DMS 273 (cell line): ENCODE measurements at regions not wholly inside any gene's neighbourhood (a gene's known extent, or its start where the extent isn't known, plus 50 kb on each side); places are given as distances from the start of the nearest gene placed in this dataset.
A peak's percentile ranks its signal among the peaks of the same experiment; 100 is the strongest.

Experiments
- DNase-seq: peaks from one replicate; lab custom pipeline; 2025; ENCODE audit not compliant: unreplicated experiment; lab: John Stamatoyannopoulos, UW

DNA sequence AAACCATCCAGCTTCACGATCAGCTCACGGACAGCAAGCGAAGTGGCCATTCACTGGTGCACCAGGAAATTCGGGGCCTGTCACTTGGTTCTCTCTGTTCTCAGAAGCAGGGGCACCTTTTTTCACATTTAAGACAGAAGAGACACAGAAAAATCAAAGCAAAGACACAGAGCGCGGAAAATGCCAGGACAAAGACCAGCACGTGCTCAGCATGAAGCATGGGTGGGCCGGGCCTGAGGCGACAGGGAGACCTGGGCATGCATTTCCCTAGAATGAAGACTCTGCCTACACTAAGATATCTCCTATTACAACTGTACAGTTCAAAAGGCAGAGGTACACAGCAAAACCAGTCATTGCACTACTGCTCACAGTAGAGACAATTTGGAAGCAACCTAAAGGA is 117.4 kb upstream of the ID2 start:
- no peak for DNase-seq

DNA sequence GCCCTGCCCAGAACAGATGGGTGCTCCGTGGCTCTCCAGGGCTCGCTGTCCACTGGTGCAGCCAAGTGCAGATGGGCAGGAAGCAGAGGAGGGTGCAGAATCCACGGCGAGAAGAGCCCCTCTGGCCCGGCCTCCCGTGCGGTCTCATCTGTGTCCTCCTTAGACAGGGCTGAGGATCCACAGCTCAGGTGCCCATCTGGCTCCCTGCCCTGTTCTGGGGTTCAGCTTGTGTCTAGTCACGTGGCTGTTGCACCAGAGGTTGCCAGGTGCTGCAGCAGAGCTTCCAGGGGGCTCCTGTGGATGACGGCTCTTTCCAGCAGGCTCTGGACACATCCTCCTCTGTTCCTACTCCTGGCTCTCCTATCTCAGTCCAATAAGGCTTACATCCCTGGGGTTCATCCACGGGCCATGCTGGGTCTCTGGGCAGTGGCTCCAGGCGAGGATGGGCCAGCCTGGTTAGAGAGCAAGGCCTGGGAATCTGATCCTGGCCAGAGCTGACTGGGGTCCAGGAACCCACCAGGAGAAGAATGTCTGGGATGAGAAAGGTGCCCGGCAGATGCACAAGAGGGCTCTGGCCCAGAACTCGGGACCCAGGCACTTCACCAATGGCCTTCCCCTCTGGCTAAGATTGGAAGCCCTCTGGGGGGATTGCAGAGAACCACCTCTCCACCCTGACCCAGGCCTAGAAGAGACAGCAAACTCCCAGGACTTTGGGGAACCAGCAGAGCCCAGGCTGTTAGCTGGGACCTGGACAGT is 116.3 kb upstream of the ID2 start:
- DNase-seq = no peak

DNA sequence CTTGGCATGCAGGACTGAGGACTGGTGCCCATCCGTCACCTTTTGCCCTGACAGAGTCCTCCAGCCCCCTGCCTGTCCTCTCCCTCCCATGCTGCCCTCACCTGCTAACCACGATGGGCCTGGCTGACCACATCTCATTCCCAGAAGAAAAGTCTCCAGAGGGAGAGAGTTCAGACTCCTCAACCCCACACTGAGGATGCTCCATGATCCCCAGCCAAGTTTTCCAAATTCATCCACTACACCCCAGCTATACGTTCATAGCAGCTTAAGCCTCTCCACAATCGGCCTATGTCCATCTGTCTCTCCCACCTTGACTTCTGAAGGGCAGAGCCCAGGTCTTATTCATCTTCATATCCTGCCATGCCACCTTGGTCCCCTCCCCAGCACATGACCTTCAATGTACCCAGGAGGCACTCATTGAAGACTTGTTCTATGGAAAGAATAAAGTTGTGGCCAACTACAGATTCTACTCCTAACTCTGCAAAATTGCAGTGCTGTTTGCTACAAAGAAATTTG is 115.6 kb upstream of the ID2 start:
- DNase-seq = no peak

DNA sequence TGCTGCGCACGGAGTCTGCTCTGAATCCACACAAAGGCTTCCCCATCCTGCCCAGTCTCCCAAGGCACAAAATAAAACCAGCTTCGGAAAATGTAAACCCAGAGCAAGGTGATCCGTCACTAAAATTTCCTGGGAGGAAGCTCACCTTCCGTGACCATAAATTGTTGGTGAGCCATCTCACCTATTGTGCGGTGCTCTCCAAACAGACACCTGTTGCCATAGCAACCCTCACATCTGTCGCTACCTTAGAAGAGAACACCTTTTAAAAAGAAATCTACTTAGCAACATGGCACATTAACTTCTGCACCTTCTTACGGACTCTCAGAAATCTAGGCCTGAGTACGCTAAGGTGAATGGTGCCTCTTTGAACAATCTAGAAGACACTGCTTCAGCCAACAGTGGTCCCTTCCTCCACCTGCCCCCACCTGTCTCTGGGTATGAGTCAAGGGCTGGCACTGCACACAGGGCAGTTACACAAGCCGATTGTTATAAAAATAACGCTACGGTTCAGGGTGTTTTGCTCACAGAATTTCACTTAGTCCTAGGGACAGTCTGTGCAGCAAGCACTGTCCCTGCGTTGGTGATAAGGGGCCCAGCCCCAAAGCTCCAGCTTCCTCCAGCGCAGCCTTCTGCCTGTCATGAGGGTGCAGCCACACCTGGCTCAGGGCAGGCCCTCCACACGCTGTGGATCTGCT is 114.9 kb upstream of the ID2 start:
- DNase-seq = no peak

DNA sequence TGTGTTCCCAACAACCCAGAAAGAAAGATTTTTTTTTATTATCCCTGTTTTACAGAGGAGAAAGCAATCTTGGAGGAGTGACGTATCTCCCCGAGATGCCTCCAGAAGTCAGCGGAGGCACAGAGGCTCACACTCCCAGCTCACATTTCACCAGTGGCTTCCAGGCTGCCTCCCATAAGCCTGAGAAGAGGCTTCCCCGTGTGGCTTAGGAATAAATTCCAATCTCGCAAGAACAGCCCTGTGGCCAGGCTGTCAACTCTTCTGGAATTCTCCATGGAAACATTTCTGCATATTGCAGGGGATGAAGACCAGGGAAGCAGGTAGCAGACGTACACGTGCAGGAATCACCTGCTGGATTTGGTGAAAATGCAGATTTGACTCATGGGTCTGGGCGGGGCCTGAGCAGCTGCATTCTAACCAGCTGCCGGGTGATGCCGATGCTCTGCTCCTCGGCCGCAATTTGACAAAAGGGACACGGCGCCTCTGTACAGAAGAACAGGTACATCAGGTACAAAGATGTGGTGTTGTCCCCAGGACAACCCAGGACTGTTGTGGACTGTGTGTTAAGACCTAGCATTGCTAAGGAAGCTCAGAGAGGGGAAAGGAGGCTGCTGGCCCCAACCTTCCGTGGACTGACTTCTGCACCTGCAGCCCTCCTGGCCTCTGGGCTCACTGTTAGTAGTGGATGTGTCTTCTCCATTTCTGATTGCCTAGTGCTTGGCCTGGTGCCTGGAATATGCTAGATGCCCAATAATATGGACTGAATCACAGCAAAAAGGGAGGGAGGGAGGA is 114.2 kb upstream of the ID2 start:
- no peak for DNase-seq

DNA sequence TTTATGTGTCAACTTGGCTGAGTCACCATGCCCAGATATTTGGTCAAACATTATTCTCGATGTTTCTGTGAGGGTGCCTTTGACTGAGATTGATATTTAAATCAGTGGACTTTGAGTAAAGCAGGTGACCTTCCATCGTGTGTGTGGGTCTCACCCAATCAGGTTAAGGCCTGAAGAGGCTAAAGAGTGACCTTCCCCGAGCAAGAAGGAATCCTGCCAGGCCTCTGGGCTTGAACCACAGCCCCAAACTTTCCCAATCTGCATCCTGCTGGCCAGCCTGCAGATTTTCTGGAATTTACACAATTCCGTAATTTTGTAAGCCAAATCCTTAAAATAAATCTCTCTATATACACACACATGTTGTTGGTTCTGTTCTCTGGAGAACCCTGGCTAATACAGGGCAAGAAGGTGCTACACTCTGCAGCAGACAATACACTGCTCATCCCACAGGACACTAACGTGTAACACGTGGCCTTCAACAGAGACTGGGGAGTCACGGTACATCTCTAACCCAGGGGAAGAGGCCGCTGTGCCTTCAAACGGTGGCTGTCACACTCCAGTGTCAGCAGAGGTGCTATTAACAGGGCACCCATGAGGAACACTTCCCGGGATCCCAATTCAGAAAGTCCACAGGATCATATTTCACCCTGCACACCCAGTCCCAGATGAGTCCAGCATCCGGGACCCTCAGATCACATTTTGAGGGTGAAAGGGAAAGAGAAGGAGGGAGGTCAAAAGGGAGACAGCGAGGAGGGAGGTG is 113.1 kb upstream of the ID2 start:
- no peak for DNase-seq

DNA sequence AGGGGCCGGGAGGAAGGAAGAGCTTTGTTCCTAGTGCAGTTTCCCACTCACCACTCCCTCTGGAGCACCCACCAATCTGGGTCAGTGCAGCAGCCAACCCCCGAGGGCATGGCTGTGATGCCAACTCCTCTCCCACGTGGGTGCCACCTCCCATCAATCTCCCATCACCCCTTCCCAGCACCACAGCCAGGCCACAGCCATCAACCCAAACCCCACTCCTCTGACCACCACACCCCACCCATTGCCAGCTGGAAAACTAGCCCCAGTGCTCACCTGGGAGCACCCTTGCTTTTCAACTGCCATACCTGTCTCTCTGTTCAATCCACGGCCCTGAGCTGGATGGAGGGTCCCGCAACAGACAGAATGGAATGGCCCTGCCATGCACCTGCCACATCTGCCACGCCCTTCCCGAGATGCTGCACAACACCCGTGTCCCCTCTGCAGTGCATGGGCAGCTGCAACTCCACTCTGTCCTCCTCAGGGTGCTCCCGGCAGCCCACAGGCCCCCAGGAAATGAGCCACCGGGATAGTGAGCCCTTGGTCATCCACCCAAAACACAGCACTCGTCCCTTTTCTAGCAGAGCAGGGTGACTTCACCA is 112.4 kb upstream of the ID2 start:
- no peak for DNase-seq

DNA sequence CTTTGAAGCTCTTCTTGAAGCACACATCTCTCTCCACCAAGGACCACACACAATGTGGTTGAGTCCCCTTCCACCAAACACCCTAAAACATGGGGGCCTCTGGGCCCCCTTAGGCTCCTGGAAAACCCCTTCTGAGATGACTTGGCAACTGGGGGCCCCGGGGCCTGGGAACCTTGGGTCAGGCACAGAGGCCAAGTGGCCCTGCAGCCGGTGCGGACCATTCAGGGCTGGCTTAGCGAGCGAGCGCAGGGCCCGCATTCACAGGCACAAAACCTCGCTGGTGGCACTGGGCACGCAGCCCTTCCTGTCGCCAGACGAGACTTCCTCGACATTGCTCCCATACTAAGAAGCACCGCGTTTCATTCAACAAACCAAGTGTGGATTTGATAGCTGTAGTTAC is 111.2 kb upstream of the ID2 start:
- no peak for DNase-seq

DNA sequence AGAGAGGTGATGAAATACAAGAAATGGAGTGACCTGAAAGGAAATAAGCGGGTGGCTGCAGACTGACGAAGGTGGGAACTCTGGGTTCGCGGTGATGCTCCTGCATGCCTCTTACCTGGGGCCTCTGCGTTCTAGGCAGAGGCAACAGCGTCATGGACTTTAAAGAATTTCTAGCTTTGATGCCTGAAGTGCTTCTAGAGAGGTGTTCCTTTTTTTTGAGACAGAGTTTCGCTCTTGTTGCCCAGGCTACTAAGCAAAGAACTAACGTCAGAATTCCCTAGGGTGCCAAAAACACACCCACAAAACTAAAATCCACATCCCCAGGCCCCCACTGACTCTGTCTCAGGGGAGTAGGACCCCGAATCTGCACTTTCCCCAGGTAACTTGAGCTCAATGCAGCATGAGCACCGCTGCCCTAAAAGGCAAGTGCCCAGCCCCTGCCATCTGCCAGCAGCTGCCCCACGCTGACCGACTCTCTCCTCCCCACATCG is 110.5 kb upstream of the ID2 start:
- no peak for DNase-seq

DNA sequence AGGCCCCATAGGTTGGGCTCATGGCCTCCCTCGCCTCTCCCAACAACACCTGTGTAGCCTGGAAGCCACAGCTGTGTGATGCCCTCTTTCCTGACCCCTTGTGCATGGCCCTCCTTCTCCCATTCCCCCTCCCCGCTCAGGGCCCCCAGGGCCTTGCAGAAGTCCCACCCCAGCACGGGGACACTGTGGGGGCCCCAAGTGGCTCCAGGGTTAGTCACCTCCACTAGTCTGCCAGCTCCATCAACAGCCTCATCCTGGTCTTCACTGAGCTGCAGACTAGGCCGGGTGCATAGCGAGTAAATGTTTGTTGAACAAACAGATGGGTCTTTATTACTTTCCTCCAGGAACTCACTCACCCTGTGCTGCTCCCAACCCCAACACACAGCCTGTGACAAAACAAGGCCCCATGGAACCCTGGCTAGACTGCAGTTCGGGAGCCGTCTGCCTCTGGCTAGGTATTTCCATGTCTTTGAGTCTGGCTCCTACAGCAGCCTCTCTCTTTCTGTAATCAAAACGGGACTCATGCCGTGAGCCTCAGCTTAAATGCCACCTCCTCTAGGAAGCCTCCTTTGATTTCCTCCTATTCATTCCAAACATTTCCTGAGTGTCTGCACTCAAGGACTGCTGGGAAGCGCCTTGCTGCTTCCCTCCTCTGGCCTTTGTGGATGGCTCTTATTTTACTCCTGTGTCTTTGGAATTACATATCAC is 109.9 kb upstream of the ID2 start:
- DNase-seq = no peak

DNA sequence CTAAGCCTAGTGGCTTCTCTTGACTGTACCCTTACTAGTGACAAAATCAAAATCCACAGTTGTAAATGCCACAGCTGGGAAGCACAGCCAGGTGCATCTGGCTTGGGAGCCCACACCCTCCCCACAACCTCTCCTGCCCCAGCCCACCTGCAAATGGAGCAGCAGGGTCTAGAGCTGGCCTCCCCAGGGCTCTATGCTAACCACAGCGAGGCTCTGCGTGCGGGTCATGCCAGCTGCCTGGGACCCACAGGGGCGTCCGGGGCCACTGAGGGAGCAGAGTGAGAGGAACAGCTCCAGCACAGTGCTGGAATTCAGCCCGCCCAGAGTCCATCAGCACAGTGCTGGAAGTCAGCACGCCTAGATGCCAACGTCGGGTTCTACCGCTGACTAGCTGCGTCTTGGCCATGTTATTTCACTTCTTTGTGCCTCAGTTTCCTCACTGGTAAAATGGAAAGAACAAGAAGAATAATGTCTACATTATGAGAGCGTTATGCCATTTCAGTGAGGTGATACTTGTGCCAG is 109.1 kb upstream of the ID2 start:
- no peak for DNase-seq

DNA sequence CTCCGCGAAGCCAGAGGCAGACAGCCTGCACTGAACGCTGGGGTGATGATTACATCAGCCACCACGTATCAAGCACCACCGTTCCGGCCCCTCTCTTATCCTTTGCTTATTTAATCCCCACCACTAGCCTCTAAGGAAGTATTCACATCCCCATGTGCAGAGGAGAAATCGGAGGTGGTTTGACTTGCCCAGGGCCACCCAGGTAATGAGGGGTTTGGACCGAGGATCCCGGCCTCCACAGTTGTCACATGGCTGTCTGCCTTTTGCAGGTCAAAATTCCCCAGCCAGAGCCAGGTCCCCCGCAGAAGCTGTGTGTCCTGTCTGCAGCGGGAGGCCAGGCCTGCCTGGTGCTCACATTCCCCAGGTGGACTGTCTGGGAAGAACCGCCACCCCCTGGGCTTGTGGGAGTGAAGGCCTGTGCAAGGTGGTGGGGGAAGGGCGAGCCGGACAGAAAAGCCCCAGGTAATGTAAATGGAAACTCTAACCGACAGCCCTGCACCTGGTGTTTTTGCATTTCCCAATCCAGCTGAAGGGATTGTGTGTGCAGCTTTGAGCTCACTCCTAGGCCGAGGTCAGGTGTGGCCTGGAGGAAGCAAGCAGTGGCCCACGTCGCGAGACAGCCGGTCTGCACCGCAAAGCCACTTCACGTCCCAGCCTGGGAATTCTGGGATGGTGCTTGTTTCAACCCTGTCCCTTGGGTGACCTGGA is 108.5 kb upstream of the ID2 start:
- DNase-seq = no peak

DNA sequence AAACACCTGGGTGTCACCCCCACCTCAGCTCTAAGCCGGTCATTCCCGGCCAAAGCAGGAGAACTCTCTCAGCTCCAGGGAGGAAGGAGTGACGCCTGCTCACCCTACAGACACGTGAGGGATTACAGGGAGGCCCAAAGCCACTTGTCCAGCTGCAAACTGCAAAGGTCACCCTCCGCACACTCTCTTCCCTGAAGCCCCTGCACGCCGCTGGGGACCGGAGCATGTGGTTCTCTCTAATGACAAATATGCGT is 108.0 kb upstream of the ID2 start:
- DNase-seq = no peak

DNA sequence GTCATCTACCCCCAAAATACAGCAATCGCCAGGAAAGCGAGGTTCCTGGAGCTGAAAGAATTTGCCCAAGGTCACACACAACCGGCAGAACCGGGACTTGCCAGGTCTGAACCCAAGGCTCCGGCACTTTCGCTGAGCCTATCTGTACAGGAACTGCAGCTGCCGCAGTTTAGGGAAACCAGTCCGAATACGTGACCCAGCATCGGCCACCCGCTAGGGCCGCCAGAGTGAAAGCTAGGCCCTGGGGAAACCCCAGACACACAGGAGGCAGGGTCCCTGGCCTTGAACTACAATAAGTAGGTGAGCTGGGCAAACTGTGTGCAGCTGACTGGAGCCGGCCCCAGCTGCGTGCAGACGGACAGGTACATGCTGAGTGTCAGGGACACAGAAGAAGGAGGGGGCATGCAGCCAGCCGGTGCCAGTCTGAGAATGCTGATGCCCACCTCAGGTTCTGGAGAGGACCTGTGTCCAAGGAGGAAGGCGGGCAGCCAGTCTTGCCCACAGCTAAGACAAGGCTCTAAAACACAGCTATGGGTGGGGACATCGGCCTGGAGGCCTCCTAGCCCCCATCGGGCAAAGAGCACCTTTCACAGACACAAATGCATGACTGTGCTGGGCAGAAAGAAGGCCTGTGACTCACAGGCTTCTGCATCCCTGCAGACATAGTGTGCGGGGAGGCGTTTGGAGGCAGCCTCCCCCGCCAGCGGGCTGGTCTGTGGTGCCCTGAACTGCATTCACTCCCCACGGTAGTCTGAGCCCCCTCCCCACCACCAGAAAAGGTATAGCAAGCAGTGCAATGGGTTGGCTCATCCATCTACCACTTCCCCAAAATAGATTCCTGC is 107.4 kb upstream of the ID2 start:
- DNase-seq = peak; percentile 40

DNA sequence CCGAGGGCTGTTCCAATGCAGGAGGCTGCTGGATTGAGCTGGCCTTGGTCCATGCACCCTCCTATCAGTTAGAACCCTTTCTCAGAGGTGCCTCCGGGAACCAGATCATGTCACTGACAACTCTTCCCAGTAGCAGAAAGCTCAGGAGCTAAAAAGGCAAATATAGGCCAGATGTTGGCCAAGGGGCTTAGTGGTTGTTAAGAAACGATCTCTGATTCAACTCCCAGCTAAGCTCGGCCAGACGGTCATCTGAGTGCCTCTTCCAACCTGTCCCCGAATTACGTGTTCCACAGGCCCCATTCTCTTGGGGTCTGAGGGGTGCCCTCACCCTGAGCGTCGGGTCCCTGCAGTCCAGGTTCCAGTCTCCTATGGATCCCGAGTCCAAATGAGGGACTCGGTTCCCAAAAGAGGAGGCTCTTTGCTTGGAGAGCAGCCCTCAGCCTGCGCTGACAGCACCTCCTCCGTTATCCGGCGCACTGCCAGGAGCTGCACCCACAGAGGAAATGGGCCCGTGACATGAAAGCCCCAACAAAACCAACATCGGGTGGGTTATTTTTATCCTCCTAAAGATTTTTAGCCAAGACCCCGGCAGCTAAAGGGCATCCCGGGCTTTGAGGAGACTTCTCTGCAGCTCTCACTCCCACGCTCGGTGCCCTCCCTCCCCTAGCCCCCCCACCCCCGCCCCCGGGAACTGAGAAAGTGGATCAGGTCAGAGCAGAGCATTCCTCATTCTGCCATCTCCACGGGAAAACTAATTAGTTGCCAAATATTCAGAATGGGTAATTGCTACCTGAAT is 106.6 kb upstream of the ID2 start:
- peak; percentile 65 for DNase-seq

DNA sequence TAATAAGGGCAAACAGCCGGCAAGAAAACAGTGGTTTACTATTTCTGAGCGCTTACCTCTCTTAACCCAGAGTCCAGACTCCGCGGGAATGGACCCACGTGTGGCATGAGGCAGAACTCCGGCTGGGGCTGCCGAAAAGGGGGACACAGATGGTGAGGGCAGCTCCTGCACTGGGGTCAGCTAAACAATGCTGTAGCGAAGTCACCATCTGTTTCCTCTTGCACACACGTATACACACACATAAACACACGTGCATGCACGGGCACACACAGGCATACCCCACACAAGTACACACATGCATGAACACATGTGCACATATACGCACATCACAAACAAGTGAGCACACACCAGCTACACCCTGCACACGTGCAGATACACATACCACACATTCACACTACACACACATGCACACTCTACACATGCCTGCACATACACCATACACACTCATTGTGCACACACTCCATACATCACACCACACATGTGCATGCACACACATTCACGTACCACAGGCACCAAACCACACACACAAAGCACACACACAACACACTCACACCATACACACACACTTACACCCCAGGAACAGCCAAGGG is 105.9 kb upstream of the ID2 start:
- peak; percentile 74 for DNase-seq

DNA sequence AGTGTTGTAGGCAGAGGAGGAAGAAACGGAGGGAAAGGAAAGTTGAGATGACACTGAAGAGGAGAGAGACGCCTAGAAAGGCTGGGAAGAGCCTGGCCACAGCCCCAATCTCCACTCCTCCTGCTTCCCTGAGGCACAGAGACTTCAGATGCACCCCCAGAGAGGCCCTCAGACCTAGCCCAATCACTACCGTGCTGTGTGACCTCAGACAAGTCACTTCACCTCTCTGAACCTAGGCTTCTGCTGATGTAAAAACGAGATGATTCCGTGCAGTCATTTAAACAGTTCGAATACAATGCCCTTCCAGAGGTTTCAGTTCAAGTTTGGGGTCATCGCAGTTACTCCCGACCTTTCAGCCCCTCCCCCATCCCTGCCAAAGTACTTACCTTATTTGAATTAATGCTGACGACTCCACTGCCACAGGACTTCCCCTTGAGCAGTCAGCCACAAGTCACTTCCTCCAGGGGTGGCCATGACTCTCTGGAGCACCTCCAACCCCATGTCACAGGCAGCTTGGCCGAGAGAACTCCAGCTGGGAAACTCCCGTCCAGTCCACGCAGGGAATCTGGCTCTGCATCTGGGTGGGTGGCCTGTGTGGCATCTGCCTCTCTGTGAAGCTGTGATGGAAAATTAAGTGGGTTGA is 105.2 kb upstream of the ID2 start:
- no peak for DNase-seq
